ENCODE measurements at regions not wholly inside any gene's neighbourhood (a gene's known extent, or its start where the extent isn't known, plus 50 kb on each side); places are given as distances from the start of the nearest gene placed in this dataset.

GRCh38 chrX:45261005-45261404 is 60.3 kb upstream of the DIPK2B start:
- no peak for TF ChIP-seq CTCF (conservative IDR thresholded peaks at IDR 0.05; ENCODE audit: control insufficient read depth, insufficient read depth, low read depth, low read length)
- no peak overlapping the region for H3K4me3 ChIP-seq (ENCODE audit: control insufficient read depth, low read depth, low read length)
- DNase-seq (ENCODE audit: low read depth) = no peak

- TF ChIP-seq CTCF (conservative IDR thresholded peaks at IDR 0.05; ENCODE audit: control insufficient read depth, insufficient read depth, low read depth, low read length) = no peak
- DNase-seq (ENCODE audit: low read depth) = no peak
- H3K4me3 ChIP-seq (ENCODE audit: control insufficient read depth, low read depth, low read length) = no peak overlapping the region
Observed at GRCh38 chrX:45258731-45259402, 58.2 kb upstream of the DIPK2B start.
